ENCODE measurements at regions not wholly inside any gene's neighbourhood (a gene's known extent, or its start where the extent isn't known, plus 50 kb on each side); places are given as distances from the start of the nearest gene placed in this dataset.

GRCh38 chrX:94430091-94430490, 756.1 kb downstream of the FAM133A start:
- H2AFZ ChIP-seq (ENCODE audit: low read depth, low read length) = no peak overlapping the region
- DNase-seq (ENCODE audit: low read depth) = no peak
- Mint-ChIP-seq H3K4me3 (ENCODE audit: unreplicated experiment) (no peak overlapping the region), H3K36me3 (ENCODE audit: low read depth, unreplicated experiment) (no peaks in the 10 kb centered on the region), H3K9me3 (ENCODE audit: unreplicated experiment) (no peaks in the 10 kb centered on the region), H3K27ac (ENCODE audit: unreplicated experiment) (no peak overlapping the region), H3K27me3 (ENCODE audit: low read depth, unreplicated experiment) (no peaks in the 10 kb centered on the region), H3K4me1 (ENCODE audit: low read depth, unreplicated experiment) (no peaks in the 10 kb centered on the region)
- H3K36me3 ChIP-seq (ENCODE audit: insufficient read depth, low read length) = no peaks in the 10 kb centered on the region
- no peak overlapping the region for H3K27ac ChIP-seq (ENCODE audit: low read depth, low read length)
- H3K27me3 ChIP-seq (ENCODE audit: insufficient read depth, low read length) = no peaks in the 10 kb centered on the region
- no peaks in the 10 kb centered on the region for H3K9me3 ChIP-seq (ENCODE audit: insufficient read depth, low read depth, low read length)
- no peak for TF ChIP-seq EZH2 (IDR thresholded peaks at IDR 0.05; ENCODE audit: insufficient read depth, low read length)
- no peak for TF ChIP-seq CTCF (IDR thresholded peaks at IDR 0.05; ENCODE audit: insufficient read depth, low read depth, low read length)
- no peaks in the 10 kb centered on the region for H3K79me2 ChIP-seq (ENCODE audit: insufficient read depth, low read length)
- no peaks in the 10 kb centered on the region for H3K4me1 ChIP-seq (ENCODE audit: insufficient read depth, low read length)
- H3K4me3 ChIP-seq (ENCODE audit: insufficient read depth, low read depth, low read length) = no peak overlapping the region
- no peaks in the 10 kb centered on the region for H4K20me1 ChIP-seq (ENCODE audit: insufficient read depth, low read length)
- no peak overlapping the region for H3K9ac ChIP-seq (ENCODE audit: low read length)
- no peak overlapping the region for H3K4me2 ChIP-seq (ENCODE audit: low read length)
- no peak for FAIRE-seq

GRCh38 chrX:94435799-94436198, 761.8 kb downstream of the FAM133A start:
- H4K20me1 ChIP-seq (ENCODE audit: insufficient read depth, low read length) = no peaks in the 10 kb centered on the region
- no peak for DNase-seq (ENCODE audit: low read depth)
- H3K27ac ChIP-seq (ENCODE audit: low read depth, low read length) = no peak overlapping the region
- TF ChIP-seq CTCF (IDR thresholded peaks at IDR 0.05; ENCODE audit: insufficient read depth, low read depth, low read length) (no peak), EZH2 (IDR thresholded peaks at IDR 0.05; ENCODE audit: insufficient read depth, low read length) (no peak)
- no peaks in the 10 kb centered on the region for H3K4me1 Mint-ChIP-seq (ENCODE audit: low read depth, unreplicated experiment)
- H3K27ac Mint-ChIP-seq (ENCODE audit: unreplicated experiment) = no peak overlapping the region
- no peak overlapping the region for H3K4me2 ChIP-seq (ENCODE audit: low read length)
- no peak for FAIRE-seq
- no peaks in the 10 kb centered on the region for H3K79me2 ChIP-seq (ENCODE audit: insufficient read depth, low read length)
- no peak overlapping the region for H3K4me3 Mint-ChIP-seq (ENCODE audit: unreplicated experiment)
- H3K9ac ChIP-seq (ENCODE audit: low read length) = no peak overlapping the region
- no peaks in the 10 kb centered on the region for H3K27me3 Mint-ChIP-seq (ENCODE audit: low read depth, unreplicated experiment)
- no peak overlapping the region for H2AFZ ChIP-seq (ENCODE audit: low read depth, low read length)
- H3K4me3 ChIP-seq (ENCODE audit: insufficient read depth, low read depth, low read length) = no peak overlapping the region
- no peaks in the 10 kb centered on the region for H3K27me3 ChIP-seq (ENCODE audit: insufficient read depth, low read length)
- no peaks in the 10 kb centered on the region for H3K4me1 ChIP-seq (ENCODE audit: insufficient read depth, low read length)
- no peaks in the 10 kb centered on the region for H3K36me3 ChIP-seq (ENCODE audit: insufficient read depth, low read length)
- H3K36me3 Mint-ChIP-seq (ENCODE audit: low read depth, unreplicated experiment) = no peaks in the 10 kb centered on the region
- no peaks in the 10 kb centered on the region for H3K9me3 ChIP-seq (ENCODE audit: insufficient read depth, low read depth, low read length)
- H3K9me3 Mint-ChIP-seq (ENCODE audit: unreplicated experiment) = no peaks in the 10 kb centered on the region

- peak; percentile 58 for FAIRE-seq
These were observed 780.2 kb downstream of the FAM133A start for GRCh38 chrX:94454159-94454558.

More at GRCh38 chrX:94454159-94454558, 780.2 kb downstream of the FAM133A start:
- H2AFZ ChIP-seq (ENCODE audit: low read depth, low read length) = no peak overlapping the region
- Mint-ChIP-seq H3K9me3 (ENCODE audit: unreplicated experiment) (no peaks in the 10 kb centered on the region), H3K36me3 (ENCODE audit: low read depth, unreplicated experiment) (no peaks in the 10 kb centered on the region), H3K4me3 (ENCODE audit: unreplicated experiment) (no peak overlapping the region), H3K27ac (ENCODE audit: unreplicated experiment) (no peak overlapping the region), H3K27me3 (ENCODE audit: low read depth, unreplicated experiment) (no peaks in the 10 kb centered on the region), H3K4me1 (ENCODE audit: low read depth, unreplicated experiment) (no peaks in the 10 kb centered on the region)
- H3K27ac ChIP-seq (ENCODE audit: low read depth, low read length) = no peak overlapping the region
- H3K4me3 ChIP-seq (ENCODE audit: insufficient read depth, low read depth, low read length) = no peak overlapping the region
- H4K20me1 ChIP-seq (ENCODE audit: insufficient read depth, low read length) = no peaks in the 10 kb centered on the region
- no peaks in the 10 kb centered on the region for H3K27me3 ChIP-seq (ENCODE audit: insufficient read depth, low read length)
- H3K9ac ChIP-seq (ENCODE audit: low read length) = no peak overlapping the region
- TF ChIP-seq CTCF (IDR thresholded peaks at IDR 0.05; ENCODE audit: insufficient read depth, low read depth, low read length) = no peak
- no peak for TF ChIP-seq EZH2 (IDR thresholded peaks at IDR 0.05; ENCODE audit: insufficient read depth, low read length)
- no peaks in the 10 kb centered on the region for H3K79me2 ChIP-seq (ENCODE audit: insufficient read depth, low read length)
- H3K9me3 ChIP-seq (ENCODE audit: insufficient read depth, low read depth, low read length) = no peaks in the 10 kb centered on the region
- DNase-seq (ENCODE audit: low read depth) = no peak
- no peak overlapping the region for H3K4me2 ChIP-seq (ENCODE audit: low read length)
- no peaks in the 10 kb centered on the region for H3K4me1 ChIP-seq (ENCODE audit: insufficient read depth, low read length)
- no peaks in the 10 kb centered on the region for H3K36me3 ChIP-seq (ENCODE audit: insufficient read depth, low read length)

Measured in astrocyte (in vitro differentiated cells and primary cell).